ENCODE measurements at regions not wholly inside any gene's neighbourhood (a gene's known extent, or its start where the extent isn't known, plus 50 kb on each side); places are given as distances from the start of the nearest gene placed in this dataset.

DNA sequence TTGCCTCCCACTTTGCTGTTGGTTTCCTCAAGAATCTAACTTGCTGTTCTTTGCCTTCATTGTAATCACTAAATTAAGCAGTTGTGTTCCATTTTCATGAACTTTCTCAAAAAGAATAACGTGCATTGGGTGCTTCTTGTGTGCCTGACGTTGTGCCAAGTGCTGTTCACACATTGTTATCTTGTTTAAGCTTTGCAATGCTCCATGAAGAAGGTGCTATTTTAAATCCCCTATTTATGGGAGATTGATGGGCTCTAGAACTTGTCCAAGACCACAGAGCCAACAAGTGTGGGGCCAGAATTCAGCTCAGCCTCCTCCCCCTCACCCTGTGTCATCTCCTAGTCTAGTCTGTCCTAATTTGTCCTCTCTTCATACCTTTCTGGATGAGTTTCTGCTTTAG, 199.8 kb downstream of the C1orf94 start:
- Histone ChIP-seq H3K4me1 (ENCODE audit: control insufficient read depth, insufficient read depth, low read length, poor library complexity, severe bottlenecking) (no peaks in the 10 kb centered on the region), H3K36me3 (ENCODE audit: control insufficient read depth, insufficient read depth, low read length) (no peaks in the 10 kb centered on the region), H3K9me3 (ENCODE audit: control insufficient read depth, low read length) (no peaks in the 10 kb centered on the region), H3K27me3 (replicated peaks; ENCODE audit: control insufficient read depth, insufficient read depth, low read length, poor library complexity, severe bottlenecking) (no peaks in the 10 kb centered on the region), H3K27ac (ENCODE audit: insufficient read depth, low read length, poor library complexity, severe bottlenecking) (no peak overlapping the region), H3K4me3 (ENCODE audit: insufficient read depth, low read depth, low read length, poor library complexity, severe bottlenecking) (no peak overlapping the region)
- DNase-seq, result no peak

DNA sequence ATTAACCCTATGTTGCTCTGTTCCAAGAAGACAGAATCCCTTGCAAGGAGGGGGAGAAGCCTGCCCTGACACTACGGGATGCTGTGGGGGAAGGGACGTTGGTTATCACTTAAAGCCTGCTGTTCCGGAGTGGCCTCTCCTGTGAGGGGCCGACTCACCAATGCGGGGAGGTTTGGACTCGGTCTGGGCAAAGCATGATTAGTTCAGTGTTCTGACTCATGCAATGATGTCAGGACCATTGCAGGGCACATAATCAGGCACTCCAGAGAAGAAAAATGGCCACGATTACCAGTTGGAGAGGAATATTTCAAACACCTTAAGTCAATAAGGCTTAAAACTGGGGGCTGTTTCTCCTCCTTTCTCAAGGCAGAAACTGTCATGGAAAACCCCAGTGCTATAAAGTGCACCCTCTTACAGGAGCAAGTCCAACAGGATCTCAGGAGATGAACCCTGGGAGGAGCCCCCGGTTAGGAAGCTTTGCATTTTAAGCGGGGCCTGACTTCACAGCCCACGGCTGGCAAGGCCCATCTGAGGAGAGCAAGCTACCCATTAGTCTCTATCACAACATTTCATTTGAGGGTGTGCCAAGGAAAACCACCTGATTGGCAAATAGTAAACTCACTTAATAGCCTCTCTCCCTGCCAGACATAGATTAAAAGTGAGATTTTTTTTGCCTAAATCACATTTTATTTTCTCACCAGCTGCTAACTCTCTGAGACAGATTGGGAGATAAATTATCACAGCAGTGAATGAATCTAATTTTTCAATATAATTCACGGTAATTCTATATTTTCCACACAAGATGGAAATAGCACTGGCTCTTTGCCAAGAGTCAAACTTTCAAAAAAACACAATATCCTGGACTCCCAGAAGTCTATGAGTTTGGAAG, 202.5 kb downstream of the C1orf94 start:
- H3K27me3 ChIP-seq (replicated peaks; ENCODE audit: control insufficient read depth, insufficient read depth, low read length, poor library complexity, severe bottlenecking), result no peaks in the 10 kb centered on the region
- H3K27ac ChIP-seq (ENCODE audit: insufficient read depth, low read length, poor library complexity, severe bottlenecking), result no peak overlapping the region
- H3K4me3 ChIP-seq (ENCODE audit: insufficient read depth, low read depth, low read length, poor library complexity, severe bottlenecking), result no peak overlapping the region
- no peaks in the 10 kb centered on the region for H3K4me1 ChIP-seq (ENCODE audit: control insufficient read depth, insufficient read depth, low read length, poor library complexity, severe bottlenecking)
- DNase-seq, result no peak
- H3K9me3 ChIP-seq (ENCODE audit: control insufficient read depth, low read length), result no peaks in the 10 kb centered on the region
- H3K36me3 ChIP-seq (ENCODE audit: control insufficient read depth, insufficient read depth, low read length), result no peaks in the 10 kb centered on the region

DNA sequence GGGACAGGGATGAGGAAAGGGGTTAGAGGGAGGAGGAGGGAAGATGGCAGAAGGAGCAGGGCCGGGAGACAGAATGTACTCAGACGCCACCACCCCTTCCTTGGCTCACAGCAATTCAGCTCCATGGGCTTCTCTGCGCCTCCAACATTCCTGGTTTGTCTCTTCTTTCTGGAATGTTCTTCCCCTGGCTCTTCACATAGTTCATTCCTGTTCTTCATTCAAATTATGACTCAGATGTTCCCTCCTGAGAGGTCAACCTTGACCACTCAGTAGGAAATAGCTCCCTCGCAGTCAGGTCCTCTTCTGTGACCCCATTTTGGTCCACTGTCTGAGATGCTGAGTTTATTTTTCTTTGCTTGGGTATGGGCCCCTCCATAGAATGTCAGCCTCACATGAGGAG, 203.2 kb downstream of the C1orf94 start:
- Histone ChIP-seq H3K27me3 (replicated peaks; ENCODE audit: control insufficient read depth, insufficient read depth, low read length, poor library complexity, severe bottlenecking) (no peaks in the 10 kb centered on the region), H3K27ac (ENCODE audit: insufficient read depth, low read length, poor library complexity, severe bottlenecking) (no peak overlapping the region), H3K36me3 (ENCODE audit: control insufficient read depth, insufficient read depth, low read length) (no peaks in the 10 kb centered on the region), H3K9me3 (ENCODE audit: control insufficient read depth, low read length) (no peaks in the 10 kb centered on the region), H3K4me1 (ENCODE audit: control insufficient read depth, insufficient read depth, low read length, poor library complexity, severe bottlenecking) (no peaks in the 10 kb centered on the region), H3K4me3 (ENCODE audit: insufficient read depth, low read depth, low read length, poor library complexity, severe bottlenecking) (no peak overlapping the region)
- no peak for DNase-seq

DNA sequence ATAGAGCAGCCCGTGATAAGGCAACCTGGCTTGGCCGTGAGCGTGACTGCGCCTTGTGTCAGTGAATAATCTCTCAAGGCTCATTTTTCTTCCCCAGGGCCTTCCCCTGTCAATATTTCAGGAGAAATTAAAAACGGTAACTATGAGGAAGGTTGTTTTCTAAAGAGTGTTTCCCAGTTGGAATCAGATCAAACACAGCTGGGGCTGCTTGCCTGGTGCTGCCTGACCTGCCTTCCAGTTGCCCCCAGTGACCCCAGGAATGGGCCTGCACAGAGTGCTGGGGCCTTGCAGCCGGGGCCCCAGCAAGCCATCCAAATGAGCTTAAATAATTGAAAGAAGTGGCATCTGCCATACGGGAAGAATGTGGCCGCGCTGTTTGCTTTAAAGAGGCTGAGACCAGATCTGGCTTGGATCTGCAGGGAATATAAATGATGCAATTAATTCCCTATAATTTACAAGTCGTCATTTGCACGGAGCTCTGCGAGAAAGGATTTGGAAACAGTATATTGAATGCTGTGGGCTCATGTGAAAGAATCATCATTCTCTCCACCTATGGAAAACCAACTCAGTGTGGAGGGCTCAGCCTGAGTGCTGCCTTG, 203.9 kb downstream of the C1orf94 start:
- Histone ChIP-seq H3K27ac (ENCODE audit: insufficient read depth, low read length, poor library complexity, severe bottlenecking) (no peak overlapping the region), H3K27me3 (replicated peaks; ENCODE audit: control insufficient read depth, insufficient read depth, low read length, poor library complexity, severe bottlenecking) (no peaks in the 10 kb centered on the region), H3K9me3 (ENCODE audit: control insufficient read depth, low read length) (no peaks in the 10 kb centered on the region), H3K36me3 (ENCODE audit: control insufficient read depth, insufficient read depth, low read length) (no peaks in the 10 kb centered on the region), H3K4me3 (ENCODE audit: insufficient read depth, low read depth, low read length, poor library complexity, severe bottlenecking) (no peak overlapping the region), H3K4me1 (ENCODE audit: control insufficient read depth, insufficient read depth, low read length, poor library complexity, severe bottlenecking) (no peaks in the 10 kb centered on the region)
- no peak for DNase-seq

DNA sequence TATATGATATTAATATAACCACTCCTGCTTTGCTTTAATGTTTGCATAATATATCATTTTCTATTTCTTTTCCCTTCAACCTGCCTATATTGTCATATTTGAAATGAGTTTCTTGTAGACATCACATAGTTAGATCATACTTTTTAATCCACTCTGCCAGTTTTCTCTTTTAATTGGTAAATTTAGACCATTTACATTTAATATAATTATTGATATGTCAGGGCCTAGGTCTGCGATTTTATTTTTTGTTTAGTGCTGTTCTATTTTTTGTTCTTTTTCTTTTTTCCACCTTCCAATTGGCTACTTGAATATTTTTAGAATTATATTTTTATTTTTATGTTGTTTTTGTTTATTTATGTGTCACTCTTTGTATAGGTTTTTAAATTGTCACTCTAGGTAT, 213.3 kb downstream of the C1orf94 start:
- no peak for DNase-seq
- Histone ChIP-seq H3K27me3 (replicated peaks; ENCODE audit: control insufficient read depth, insufficient read depth, low read length, poor library complexity, severe bottlenecking) (no peaks in the 10 kb centered on the region), H3K36me3 (ENCODE audit: control insufficient read depth, insufficient read depth, low read length) (no peaks in the 10 kb centered on the region), H3K9me3 (ENCODE audit: control insufficient read depth, low read length) (no peaks in the 10 kb centered on the region), H3K4me1 (ENCODE audit: control insufficient read depth, insufficient read depth, low read length, poor library complexity, severe bottlenecking) (no peaks in the 10 kb centered on the region), H3K27ac (ENCODE audit: insufficient read depth, low read length, poor library complexity, severe bottlenecking) (no peak overlapping the region), H3K4me3 (ENCODE audit: insufficient read depth, low read depth, low read length, poor library complexity, severe bottlenecking) (no peak overlapping the region)

DNA sequence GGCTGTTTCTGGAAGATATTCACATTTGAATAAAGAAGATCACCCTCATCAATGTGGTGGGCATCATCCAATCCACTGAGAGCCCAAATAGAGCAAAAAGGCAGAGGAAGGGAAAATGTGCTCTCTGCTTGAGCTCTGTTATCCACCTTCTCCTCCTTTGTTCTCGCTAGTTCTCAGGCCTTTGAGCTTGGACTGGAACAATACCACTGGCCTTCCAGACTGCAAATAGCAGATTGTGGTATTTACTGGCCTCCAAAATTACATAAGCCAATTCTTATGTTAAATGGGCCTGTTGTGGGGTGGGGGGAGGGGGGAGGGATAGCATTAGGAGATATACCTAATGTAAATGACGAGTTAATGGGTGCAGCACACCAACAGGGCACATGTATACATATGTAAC, 219.3 kb downstream of the C1orf94 start:
- Histone ChIP-seq H3K4me3 (ENCODE audit: insufficient read depth, low read depth, low read length, poor library complexity, severe bottlenecking) (no peak overlapping the region), H3K9me3 (ENCODE audit: control insufficient read depth, low read length) (no peaks in the 10 kb centered on the region), H3K27ac (ENCODE audit: insufficient read depth, low read length, poor library complexity, severe bottlenecking) (no peak overlapping the region), H3K4me1 (ENCODE audit: control insufficient read depth, insufficient read depth, low read length, poor library complexity, severe bottlenecking) (no peaks in the 10 kb centered on the region), H3K36me3 (ENCODE audit: control insufficient read depth, insufficient read depth, low read length) (no peaks in the 10 kb centered on the region), H3K27me3 (replicated peaks; ENCODE audit: control insufficient read depth, insufficient read depth, low read length, poor library complexity, severe bottlenecking) (no peaks in the 10 kb centered on the region)
- no peak for DNase-seq

DNA sequence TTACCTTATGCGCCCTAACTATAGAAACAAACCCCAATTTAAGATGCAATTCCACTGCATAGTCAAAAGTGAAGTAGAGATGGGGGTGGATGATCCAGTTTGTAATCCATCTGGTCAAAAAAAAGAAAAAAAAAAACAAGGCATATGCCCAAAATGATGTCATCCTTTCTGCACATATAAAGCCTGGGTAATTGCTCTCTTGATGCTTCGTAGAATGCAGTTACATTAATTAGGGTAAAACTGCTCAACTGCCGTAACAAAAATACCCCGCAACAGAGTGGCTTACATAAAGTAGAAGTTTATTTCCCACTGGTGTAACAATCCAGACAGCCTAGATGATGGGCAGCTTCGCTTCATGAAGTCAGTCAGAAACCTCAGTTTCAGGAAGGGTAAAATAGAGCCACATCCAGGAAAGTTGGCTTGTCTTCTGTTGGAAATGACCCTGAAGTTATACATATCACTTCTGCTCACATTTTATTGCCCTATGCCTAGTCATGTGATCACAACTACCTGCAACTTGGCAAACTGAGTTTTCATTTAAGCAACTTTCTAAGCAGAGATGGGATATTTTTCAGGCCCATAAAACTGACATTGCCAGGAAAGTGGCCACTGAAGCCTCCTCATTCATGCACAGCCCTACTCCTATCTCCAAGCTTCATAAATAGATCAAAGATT, 221.7 kb downstream of the C1orf94 start:
- H3K27ac ChIP-seq (ENCODE audit: insufficient read depth, low read length, poor library complexity, severe bottlenecking), result no peak overlapping the region
- no peak overlapping the region for H3K4me3 ChIP-seq (ENCODE audit: insufficient read depth, low read depth, low read length, poor library complexity, severe bottlenecking)
- DNase-seq, result no peak
- no peaks in the 10 kb centered on the region for H3K9me3 ChIP-seq (ENCODE audit: control insufficient read depth, low read length)
- no peaks in the 10 kb centered on the region for H3K4me1 ChIP-seq (ENCODE audit: control insufficient read depth, insufficient read depth, low read length, poor library complexity, severe bottlenecking)
- no peaks in the 10 kb centered on the region for H3K27me3 ChIP-seq (replicated peaks; ENCODE audit: control insufficient read depth, insufficient read depth, low read length, poor library complexity, severe bottlenecking)
- H3K36me3 ChIP-seq (ENCODE audit: control insufficient read depth, insufficient read depth, low read length), result no peaks in the 10 kb centered on the region

DNA sequence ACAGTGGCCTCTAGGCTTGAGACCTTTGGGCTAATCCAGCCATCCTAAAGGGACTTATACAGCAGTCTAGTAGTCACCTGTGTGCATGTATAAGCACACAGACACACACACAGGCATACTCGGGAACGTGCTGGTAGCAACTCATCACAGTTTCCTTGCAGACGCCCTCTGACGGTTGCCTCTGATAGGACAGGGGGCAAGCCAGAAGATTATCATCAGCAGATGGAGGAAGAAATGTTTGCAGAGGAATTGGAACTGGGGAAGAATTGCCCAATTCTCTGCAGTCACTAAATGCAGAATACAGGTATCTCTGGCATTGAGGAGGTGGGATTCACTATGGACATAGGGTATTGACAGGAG, 222.2 kb downstream of the C1orf94 start:
- Histone ChIP-seq H3K4me1 (ENCODE audit: control insufficient read depth, insufficient read depth, low read length, poor library complexity, severe bottlenecking) (no peaks in the 10 kb centered on the region), H3K27ac (ENCODE audit: insufficient read depth, low read length, poor library complexity, severe bottlenecking) (no peak overlapping the region)

GRCh38 chr1:34400675-34401074, 224.0 kb downstream of the C1orf94 start:
- H3K9me3 ChIP-seq (ENCODE audit: control insufficient read depth, low read length), result no peaks in the 10 kb centered on the region
- H3K4me3 ChIP-seq (ENCODE audit: insufficient read depth, low read depth, low read length, poor library complexity, severe bottlenecking), result no peak overlapping the region
- no peaks in the 10 kb centered on the region for H3K4me1 ChIP-seq (ENCODE audit: control insufficient read depth, insufficient read depth, low read length, poor library complexity, severe bottlenecking)
- H3K27me3 ChIP-seq (replicated peaks; ENCODE audit: control insufficient read depth, insufficient read depth, low read length, poor library complexity, severe bottlenecking), result no peaks in the 10 kb centered on the region
- no peaks in the 10 kb centered on the region for H3K36me3 ChIP-seq (ENCODE audit: control insufficient read depth, insufficient read depth, low read length)
- no peak overlapping the region for H3K27ac ChIP-seq (ENCODE audit: insufficient read depth, low read length, poor library complexity, severe bottlenecking)
- no peak for DNase-seq

More for the DNA sequence above, 222.2 kb downstream of the C1orf94 start:
- no peak for DNase-seq
- H3K36me3 ChIP-seq (ENCODE audit: control insufficient read depth, insufficient read depth, low read length), result no peaks in the 10 kb centered on the region
- no peaks in the 10 kb centered on the region for H3K9me3 ChIP-seq (ENCODE audit: control insufficient read depth, low read length)
- H3K4me3 ChIP-seq (ENCODE audit: insufficient read depth, low read depth, low read length, poor library complexity, severe bottlenecking), result no peak overlapping the region
- H3K27me3 ChIP-seq (replicated peaks; ENCODE audit: control insufficient read depth, insufficient read depth, low read length, poor library complexity, severe bottlenecking), result no peaks in the 10 kb centered on the region

- DNase-seq, result no peak
- no peak overlapping the region for H3K4me3 ChIP-seq (ENCODE audit: insufficient read depth, low read depth, low read length, poor library complexity, severe bottlenecking)
- H3K36me3 ChIP-seq (ENCODE audit: control insufficient read depth, insufficient read depth, low read length), result no peaks in the 10 kb centered on the region
- H3K4me1 ChIP-seq (ENCODE audit: control insufficient read depth, insufficient read depth, low read length, poor library complexity, severe bottlenecking), result no peaks in the 10 kb centered on the region
- H3K27ac ChIP-seq (ENCODE audit: insufficient read depth, low read length, poor library complexity, severe bottlenecking), result no peak overlapping the region
- H3K27me3 ChIP-seq (replicated peaks; ENCODE audit: control insufficient read depth, insufficient read depth, low read length, poor library complexity, severe bottlenecking), result no peaks in the 10 kb centered on the region
- H3K9me3 ChIP-seq (ENCODE audit: control insufficient read depth, low read length), result no peaks in the 10 kb centered on the region
Measured at GRCh38 chr1:34403156-34403555, 226.4 kb downstream of the C1orf94 start.

Measured in effector memory CD4-positive, alpha-beta T cell (primary cell).